Bronchial epithelial cell (primary cell): ENCODE measurements at regions not wholly inside any gene's neighbourhood (a gene's known extent, or its start where the extent isn't known, plus 50 kb on each side); places are given as distances from the start of the nearest gene placed in this dataset.

Source experiments
- DNase-seq: peaks from one replicate; pipeline ENCODE4 v3.0.0-alpha.2; 2010; ENCODE audit warnings: low read depth
- FAIRE-seq: peaks from 2 replicates; lab custom pipeline; 2011; peaks lifted over from hg19 to GRCh38; lab: Jason Lieb, UNC
- H3K27me3 ChIP-seq: 2 replicates; pipeline ENCODE4 v1.5.1; 2011; ENCODE audit warnings: low read length; ENCODE audit not compliant: control insufficient read depth, insufficient read depth
- H3K36me3 ChIP-seq: 2 replicates; pipeline ENCODE4 v1.5.1; 2011; ENCODE audit warnings: low read length; ENCODE audit not compliant: control insufficient read depth, insufficient read depth
- H3K4me3 ChIP-seq: 2 replicates; pipeline ENCODE4 v1.5.1; 2011; ENCODE audit warnings: mild to moderate bottlenecking, low read depth, low read length, control low read depth
- TF ChIP-seq, protein P1 (sequence below): IDR thresholded peaks from 2 replicates; pipeline ENCODE4 v1.5.1; 2011; ENCODE audit warnings: mild to moderate bottlenecking, moderate library complexity, low read length, control low read depth, inconsistent platforms; ENCODE audit not compliant: insufficient read depth, severe bottlenecking

DNA sequence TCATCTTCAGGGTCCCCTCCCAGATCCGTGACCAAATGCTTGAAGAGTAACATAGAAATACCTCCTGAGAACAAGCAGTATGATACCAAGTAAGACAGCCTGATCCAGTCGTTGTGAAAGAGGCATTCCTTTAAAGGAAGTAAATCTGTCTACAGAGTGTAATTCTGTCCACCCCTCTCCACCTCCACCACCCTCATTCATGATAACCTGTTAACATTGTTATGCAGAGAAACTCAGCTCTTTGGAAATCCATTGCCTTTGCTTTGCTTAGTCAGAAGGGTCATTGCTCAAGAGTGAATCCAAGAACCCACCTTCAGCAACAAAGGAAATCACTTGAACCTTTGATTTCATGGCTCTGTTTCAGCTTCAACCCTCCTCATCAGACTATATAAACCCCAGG lies 155.6 kb downstream of the CYP26B1 start:
- DNase-seq (no peak), FAIRE-seq (no peak)
- no peaks in the 10 kb centered on the region for H3K27me3 ChIP-seq
- TF ChIP-seq, protein P1, sequence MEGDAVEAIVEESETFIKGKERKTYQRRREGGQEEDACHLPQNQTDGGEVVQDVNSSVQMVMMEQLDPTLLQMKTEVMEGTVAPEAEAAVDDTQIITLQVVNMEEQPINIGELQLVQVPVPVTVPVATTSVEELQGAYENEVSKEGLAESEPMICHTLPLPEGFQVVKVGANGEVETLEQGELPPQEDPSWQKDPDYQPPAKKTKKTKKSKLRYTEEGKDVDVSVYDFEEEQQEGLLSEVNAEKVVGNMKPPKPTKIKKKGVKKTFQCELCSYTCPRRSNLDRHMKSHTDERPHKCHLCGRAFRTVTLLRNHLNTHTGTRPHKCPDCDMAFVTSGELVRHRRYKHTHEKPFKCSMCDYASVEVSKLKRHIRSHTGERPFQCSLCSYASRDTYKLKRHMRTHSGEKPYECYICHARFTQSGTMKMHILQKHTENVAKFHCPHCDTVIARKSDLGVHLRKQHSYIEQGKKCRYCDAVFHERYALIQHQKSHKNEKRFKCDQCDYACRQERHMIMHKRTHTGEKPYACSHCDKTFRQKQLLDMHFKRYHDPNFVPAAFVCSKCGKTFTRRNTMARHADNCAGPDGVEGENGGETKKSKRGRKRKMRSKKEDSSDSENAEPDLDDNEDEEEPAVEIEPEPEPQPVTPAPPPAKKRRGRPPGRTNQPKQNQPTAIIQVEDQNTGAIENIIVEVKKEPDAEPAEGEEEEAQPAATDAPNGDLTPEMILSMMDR, result no peak
- H3K36me3 ChIP-seq, result no peaks in the 10 kb centered on the region
- no peak overlapping the region for H3K4me3 ChIP-seq

DNA sequence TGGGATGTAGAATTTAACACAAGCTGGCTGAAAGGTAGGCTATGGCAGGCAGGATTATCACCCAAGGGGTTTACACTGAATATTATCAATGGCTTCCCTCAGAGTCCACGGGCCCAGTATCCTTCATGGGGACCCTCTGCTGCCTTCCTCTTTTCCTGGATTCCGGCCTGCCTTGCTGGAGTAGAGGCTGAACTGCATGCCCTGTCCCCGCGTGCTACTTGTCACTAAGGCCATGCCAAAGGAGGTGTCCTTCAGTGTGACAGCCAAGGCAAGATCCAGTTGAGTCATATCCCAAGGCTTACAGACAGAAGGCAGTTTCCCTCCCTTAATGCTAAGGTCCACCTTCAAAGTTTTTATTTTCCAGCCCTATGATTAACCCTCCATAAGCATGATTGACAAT lies 156.3 kb downstream of the CYP26B1 start:
- TF ChIP-seq, protein P1, result no peak
- FAIRE-seq, result peak; percentile 62
- H3K27me3 ChIP-seq, result no peaks in the 10 kb centered on the region
- H3K4me3 ChIP-seq, result no peak overlapping the region
- no peaks in the 10 kb centered on the region for H3K36me3 ChIP-seq
- DNase-seq, result no peak

DNA sequence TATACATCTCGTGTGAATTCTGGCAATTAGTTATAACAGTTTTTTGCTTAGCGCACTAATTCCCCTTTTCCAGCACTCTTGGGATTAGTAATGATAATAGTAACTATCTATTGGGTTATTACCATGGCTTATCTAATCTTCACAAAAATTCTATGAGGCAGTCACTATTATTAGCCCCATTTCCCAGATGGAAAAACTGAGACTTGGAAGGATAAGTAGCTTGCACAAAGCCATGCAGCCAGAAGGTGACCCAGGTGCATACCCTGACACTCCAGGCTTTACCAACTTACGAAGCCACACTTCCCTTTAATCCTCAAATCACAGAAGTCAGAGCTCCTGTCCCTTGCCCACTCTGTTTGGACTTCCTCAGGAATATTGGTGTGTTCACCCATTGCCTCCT lies 156.8 kb downstream of the CYP26B1 start:
- Histone ChIP-seq H3K36me3 (no peaks in the 10 kb centered on the region), H3K27me3 (no peaks in the 10 kb centered on the region), H3K4me3 (no peak overlapping the region)
- TF ChIP-seq, protein P1, result no peak
- FAIRE-seq (no peak), DNase-seq (no peak)

DNA sequence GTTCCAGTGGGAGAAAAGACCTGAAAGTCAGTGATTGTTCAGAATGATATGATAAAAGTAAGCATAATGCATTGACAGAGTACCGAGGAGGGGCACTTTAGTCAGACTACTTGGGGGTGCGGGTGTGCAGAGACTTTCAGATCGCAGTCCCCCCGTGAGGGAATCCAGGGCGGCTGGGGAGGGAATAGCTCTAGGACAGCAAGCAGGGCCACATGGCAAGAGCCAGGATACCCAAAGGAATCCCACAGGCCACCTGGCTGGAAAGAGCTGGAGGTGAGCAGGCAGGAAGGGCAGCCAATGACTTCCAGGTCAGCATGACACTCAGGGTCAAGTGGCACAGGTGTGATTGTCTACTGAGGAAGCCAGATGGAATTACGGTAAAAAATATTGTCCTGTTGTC lies 157.5 kb downstream of the CYP26B1 start:
- H3K27me3 ChIP-seq, result no peaks in the 10 kb centered on the region
- H3K36me3 ChIP-seq, result no peaks in the 10 kb centered on the region
- FAIRE-seq (no peak), DNase-seq (no peak)
- TF ChIP-seq, protein P1, result no peak
- no peak overlapping the region for H3K4me3 ChIP-seq

DNA sequence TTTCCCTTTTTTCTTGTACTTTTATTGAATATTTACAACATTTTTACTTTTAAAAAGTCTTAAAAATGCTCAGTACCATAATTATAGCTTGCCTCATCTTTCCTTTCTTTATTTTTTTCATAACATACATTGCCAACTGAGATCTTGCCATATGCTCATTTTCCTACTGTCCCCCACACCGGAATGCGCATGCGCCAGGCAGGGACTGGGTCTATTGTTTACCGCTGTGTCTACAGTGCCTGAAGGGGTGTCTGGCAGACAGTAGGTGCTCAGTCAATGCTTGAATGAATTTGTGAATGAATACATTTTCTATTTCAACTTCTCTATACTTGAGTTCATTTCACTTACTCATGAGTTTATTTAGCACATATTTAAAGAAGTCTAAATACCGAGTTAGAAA lies 158.0 kb downstream of the CYP26B1 start:
- TF ChIP-seq, protein P1, result no peak
- DNase-seq (no peak), FAIRE-seq (no peak)
- no peaks in the 10 kb centered on the region for H3K27me3 ChIP-seq
- H3K36me3 ChIP-seq, result no peaks in the 10 kb centered on the region
- no peak overlapping the region for H3K4me3 ChIP-seq

DNA sequence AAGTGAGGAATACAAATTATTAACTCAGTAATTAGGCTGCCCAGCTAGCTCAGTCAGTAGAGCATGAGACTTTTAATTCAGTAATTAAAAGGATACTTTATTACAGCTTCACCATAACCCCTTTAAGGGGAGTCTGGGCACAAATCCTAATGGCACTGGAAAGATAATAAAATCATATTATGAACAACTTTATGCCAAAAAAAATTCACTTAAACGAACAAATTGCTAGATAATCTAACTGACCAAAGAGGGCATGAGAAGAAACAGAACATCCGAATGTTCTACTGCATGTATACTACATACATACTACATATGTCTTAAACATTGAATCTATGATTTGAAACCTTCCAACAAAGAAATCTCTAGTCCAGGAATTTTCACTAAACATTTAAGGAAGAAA lies 159.5 kb downstream of the CYP26B1 start:
- Histone ChIP-seq H3K36me3 (no peaks in the 10 kb centered on the region), H3K27me3 (no peaks in the 10 kb centered on the region), H3K4me3 (no peak overlapping the region)
- DNase-seq, result no peak
- TF ChIP-seq, protein P1, result no peak
- FAIRE-seq, result no peak
